Loucy (cell line): ENCODE measurements at regions not wholly inside any gene's neighbourhood (a gene's known extent, or its start where the extent isn't known, plus 50 kb on each side); places are given as distances from the start of the nearest gene placed in this dataset.
A peak's percentile ranks its signal among the peaks of the same experiment; 100 is the strongest.
"Not testable (repeated sequence)": the region's sequence is repeated elsewhere in the genome, so short reads cannot be mapped to it uniquely, and the experiment has no call there.

Experiments
- H2AFZ ChIP-seq: fragments of 200-600 bp; sonication (generic); 2 replicates; pipeline ENCODE4 v1.6.0; 2016; ENCODE audit warnings: antibody characterized with exemption, mild to moderate bottlenecking, low read length, moderate library complexity
- H3F3A ChIP-seq: fragments of 200-600 bp; 2 replicates; pipeline ENCODE4 v1.6.0; 2016; ENCODE audit warnings: antibody characterized with exemption, low read depth, mild to moderate bottlenecking
- H3K27me3 ChIP-seq: fragments of 200-600 bp; sonication (generic); 2 replicates; pipeline ENCODE4 v1.6.1; 2014; ENCODE audit warnings: low read length, mild to moderate bottlenecking; ENCODE audit not compliant: insufficient read depth, poor library complexity, severe bottlenecking
- H3K36me3 ChIP-seq: fragments of 200-600 bp; sonication (generic); 2 replicates; pipeline ENCODE4 v1.6.1; 2016; ENCODE audit warnings: low read length; ENCODE audit not compliant: insufficient read depth
- H3K4me1 ChIP-seq: fragments of 200-600 bp; sonication (generic); 2 replicates; pipeline ENCODE4 v1.5.1; 2014; ENCODE audit warnings: low read length, mild to moderate bottlenecking; ENCODE audit not compliant: insufficient read depth, poor library complexity, severe bottlenecking
- H3K4me2 ChIP-seq: fragments of 200-600 bp; sonication (generic); 2 replicates; pipeline ENCODE4 v1.6.0; 2014; ENCODE audit warnings: antibody characterized with exemption, low read length, low read depth, mild to moderate bottlenecking; ENCODE audit not compliant: poor library complexity, severe bottlenecking
- H3K4me3 ChIP-seq: fragments of 200-600 bp; sonication (generic); 2 replicates; pipeline ENCODE4 v1.5.1; 2014; ENCODE audit warnings: low read length, mild to moderate bottlenecking, mixed read lengths; ENCODE audit not compliant: poor library complexity, severe bottlenecking
- H3K79me2 ChIP-seq: fragments of 200-600 bp; sonication (generic); 2 replicates; pipeline ENCODE4 v1.6.1; 2014; ENCODE audit warnings: low read length; ENCODE audit not compliant: insufficient read depth
- H3K9ac ChIP-seq: fragments of 200-600 bp; sonication (generic); 2 replicates; pipeline ENCODE4 v1.6.0; 2014; ENCODE audit warnings: mild to moderate bottlenecking, low read depth, low read length, moderate library complexity; ENCODE audit not compliant: poor library complexity, severe bottlenecking
- H3K9me2 ChIP-seq: fragments of 200-600 bp; sonication (generic); replicated peaks from 2 replicates; pipeline ENCODE4 v1.6.1; 2016; ENCODE audit warnings: low read depth, low read length, mixed read lengths
- H3K9me3 ChIP-seq: fragments of 200-600 bp; sonication (generic); 2 replicates; pipeline ENCODE4 v1.6.1; 2014; ENCODE audit warnings: mild to moderate bottlenecking, antibody characterized with exemption, low read length, low read depth; ENCODE audit not compliant: insufficient read depth
- H4K20me1 ChIP-seq: fragments of 200-600 bp; sonication (generic); 2 replicates; pipeline ENCODE4 v1.6.0; 2014; ENCODE audit warnings: antibody characterized with exemption, low read length, mild to moderate bottlenecking; ENCODE audit not compliant: insufficient read depth, poor library complexity, severe bottlenecking
- CTCF ChIP-seq: fragments of 200-600 bp; sonication (generic); conservative IDR thresholded peaks from 2 replicates; pipeline ENCODE4 v1.5.1; 2014; ENCODE audit warnings: mild to moderate bottlenecking, antibody characterized with exemption, low read length
- EZH2phosphoT487 ChIP-seq: fragments of 200-600 bp; IDR thresholded peaks from 2 replicates; pipeline ENCODE4 v1.6.1; 2018; ENCODE audit warnings: antibody characterized with exemption, mild to moderate bottlenecking, moderate library complexity, borderline replicate concordance

GRCh38 chr4:188735082-188735481 is 595.8 kb downstream of the TRIML1 start:
- no peak overlapping the region for H3K9ac ChIP-seq
- no peaks in the 10 kb centered on the region for H3K36me3 ChIP-seq
- H3K27me3 ChIP-seq, result no peaks in the 10 kb centered on the region
- no peaks in the 10 kb centered on the region for H3K79me2 ChIP-seq
- H4K20me1 ChIP-seq, result no peaks in the 10 kb centered on the region
- H3F3A ChIP-seq, result no peaks in the 10 kb centered on the region
- H3K9me2 ChIP-seq, result no peaks in the 10 kb centered on the region
- no peaks in the 10 kb centered on the region; the same call in 1 of the 2 replicates for H3K9me3 ChIP-seq
- H3K4me1 ChIP-seq, result no peaks in the 10 kb centered on the region
- no peak overlapping the region for H3K4me3 ChIP-seq
- TF ChIP-seq EZH2phosphoT487 (no peak), CTCF (no peak)
- H3K4me2 ChIP-seq, result no peak overlapping the region
- H2AFZ ChIP-seq, result no peak overlapping the region

- H2AFZ ChIP-seq, result no peak overlapping the region
- no peaks in the 10 kb centered on the region for H3K27me3 ChIP-seq
- H3F3A ChIP-seq, result no peaks in the 10 kb centered on the region
These were observed 598.2 kb downstream of the TRIML1 start for GRCh38 chr4:188737251-188738002.

GRCh38 chr4:188738290-188738689 is 599.0 kb downstream of the TRIML1 start:
- H3K4me3 ChIP-seq, result peak overlapping the region; percentile 59
- H3K9me2 ChIP-seq, H3K79me2 ChIP-seq, H3K4me2 ChIP-seq, H3K36me3 ChIP-seq, H3K9me3 ChIP-seq, H3K27me3 ChIP-seq, H4K20me1 ChIP-seq, H3K4me1 ChIP-seq, H3K9ac ChIP-seq, H2AFZ ChIP-seq, H3F3A ChIP-seq: not testable (repeated sequence)

More at GRCh38 chr4:188737251-188738002, 598.2 kb downstream of the TRIML1 start:
- no peak for TF ChIP-seq CTCF
- no peak for TF ChIP-seq EZH2phosphoT487
- Histone ChIP-seq H4K20me1 (no peaks in the 10 kb centered on the region), H3K4me1 (no peaks in the 10 kb centered on the region), H3K36me3 (no peaks in the 10 kb centered on the region), H3K9me2 (no peaks in the 10 kb centered on the region), H3K79me2 (no peaks in the 10 kb centered on the region), H3K9me3 (no peaks in the 10 kb centered on the region; the same call in 1 of the 2 replicates), H3K4me2 (no peak overlapping the region), H3K9ac (no peak overlapping the region), H3K4me3 (no peak overlapping the region)

GRCh38 chr4:188740172-188740571 is 600.9 kb downstream of the TRIML1 start:
- H3F3A ChIP-seq, result not testable (repeated sequence)

GRCh38 chr4:188740791-188741190 is 601.5 kb downstream of the TRIML1 start:
- not testable (repeated sequence) for H3K4me2 ChIP-seq, H3K79me2 ChIP-seq, H3K36me3 ChIP-seq, H3F3A ChIP-seq, H3K9ac ChIP-seq, H3K9me3 ChIP-seq, H3K4me1 ChIP-seq, H3K4me3 ChIP-seq, H3K9me2 ChIP-seq, H3K27me3 ChIP-seq, H2AFZ ChIP-seq, H4K20me1 ChIP-seq

More at GRCh38 chr4:188740172-188740571, 600.9 kb downstream of the TRIML1 start:
- not testable (repeated sequence) for H3K27me3 ChIP-seq, H2AFZ ChIP-seq, H4K20me1 ChIP-seq, H3K9ac ChIP-seq, H3K36me3 ChIP-seq, H3K4me2 ChIP-seq, H3K9me3 ChIP-seq, H3K4me1 ChIP-seq, H3K4me3 ChIP-seq, H3K79me2 ChIP-seq, H3K9me2 ChIP-seq
